Astrocyte (in vitro differentiated cells and primary cell): ENCODE measurements at regions not wholly inside any gene's neighbourhood (a gene's known extent, or its start where the extent isn't known, plus 50 kb on each side); places are given as distances from the start of the nearest gene placed in this dataset.

Experiments
- DNase-seq: peaks from one replicate; pipeline ENCODE4 v3.0.0-alpha.2; 2010; ENCODE audit warnings: low read depth
- FAIRE-seq: peaks from 2 replicates; lab custom pipeline; 2011; peaks lifted over from hg19 to GRCh38; lab: Jason Lieb, UNC
- H2AFZ ChIP-seq: 2 replicates; pipeline ENCODE4 v1.6.0; 2012; ENCODE audit warnings: low read depth, low read length, inconsistent platforms
- H3K27ac ChIP-seq: 2 replicates; pipeline ENCODE4 v1.5.1; 2011; ENCODE audit warnings: low read depth, low read length, inconsistent platforms
- H3K27me3 ChIP-seq: 2 replicates; pipeline ENCODE4 v1.6.0; 2011; ENCODE audit warnings: low read length, inconsistent platforms; ENCODE audit not compliant: insufficient read depth
- H3K36me3 ChIP-seq: 2 replicates; pipeline ENCODE4 v1.5.1; 2011; ENCODE audit warnings: low read length, inconsistent platforms; ENCODE audit not compliant: insufficient read depth
- H3K4me1 ChIP-seq: 2 replicates; pipeline ENCODE4 v1.5.1; 2011; ENCODE audit warnings: low read length, inconsistent platforms; ENCODE audit not compliant: insufficient read depth
- H3K4me2 ChIP-seq: 2 replicates; pipeline ENCODE4 v1.6.0; 2012; ENCODE audit warnings: low read length, inconsistent platforms
- H3K4me3 ChIP-seq: 2 replicates; pipeline ENCODE4 v1.5.1; 2011; ENCODE audit warnings: low read depth, mild to moderate bottlenecking, low read length, inconsistent platforms; ENCODE audit not compliant: insufficient read depth
- H3K79me2 ChIP-seq: 2 replicates; pipeline ENCODE4 v1.6.0; 2012; ENCODE audit warnings: mild to moderate bottlenecking, low read length, inconsistent platforms; ENCODE audit not compliant: insufficient read depth
- H3K9ac ChIP-seq: 2 replicates; pipeline ENCODE4 v1.6.0; 2012; ENCODE audit warnings: mild to moderate bottlenecking, low read length, inconsistent platforms
- H3K9me3 ChIP-seq: 2 replicates; pipeline ENCODE4 v1.5.1; 2012; ENCODE audit warnings: low read depth, mild to moderate bottlenecking, low read length, inconsistent platforms; ENCODE audit not compliant: insufficient read depth
- H4K20me1 ChIP-seq: 2 replicates; pipeline ENCODE4 v1.6.0; 2012; ENCODE audit warnings: low read length, inconsistent platforms; ENCODE audit not compliant: insufficient read depth
- H3K27ac Mint-ChIP-seq: one replicate; pipeline ENCODE4 v1.8.0; 2021; ENCODE audit warnings: mild to moderate bottlenecking, mixed read lengths; ENCODE audit not compliant: unreplicated experiment
- H3K27me3 Mint-ChIP-seq: one replicate; pipeline ENCODE4 v1.8.0; 2021; ENCODE audit warnings: low read depth, mixed read lengths; ENCODE audit not compliant: unreplicated experiment
- H3K36me3 Mint-ChIP-seq: one replicate; pipeline ENCODE4 v1.8.0; 2021; ENCODE audit warnings: low read depth, mixed read lengths; ENCODE audit not compliant: unreplicated experiment
- H3K4me1 Mint-ChIP-seq: one replicate; pipeline ENCODE4 v1.8.0; 2021; ENCODE audit warnings: low read depth, mixed read lengths; ENCODE audit not compliant: unreplicated experiment
- H3K4me3 Mint-ChIP-seq: one replicate; pipeline ENCODE4 v1.8.0; 2021; ENCODE audit warnings: mild to moderate bottlenecking, moderate library complexity, mixed read lengths; ENCODE audit not compliant: unreplicated experiment
- H3K9me3 Mint-ChIP-seq: one replicate; pipeline ENCODE4 v1.8.0; 2021; ENCODE audit warnings: mild to moderate bottlenecking, mixed read lengths; ENCODE audit not compliant: unreplicated experiment
- EZH2 ChIP-seq: IDR thresholded peaks from 2 replicates; pipeline ENCODE4 v1.6.1; 2012; ENCODE audit warnings: mild to moderate bottlenecking, low read length, inconsistent platforms; ENCODE audit not compliant: insufficient read depth
- TF ChIP-seq, protein P1 (sequence below): IDR thresholded peaks from 2 replicates; pipeline ENCODE4 v1.5.1; 2011; ENCODE audit warnings: low read depth, mild to moderate bottlenecking, inconsistent platforms, low read length, moderate library complexity; ENCODE audit not compliant: insufficient read depth

DNA sequence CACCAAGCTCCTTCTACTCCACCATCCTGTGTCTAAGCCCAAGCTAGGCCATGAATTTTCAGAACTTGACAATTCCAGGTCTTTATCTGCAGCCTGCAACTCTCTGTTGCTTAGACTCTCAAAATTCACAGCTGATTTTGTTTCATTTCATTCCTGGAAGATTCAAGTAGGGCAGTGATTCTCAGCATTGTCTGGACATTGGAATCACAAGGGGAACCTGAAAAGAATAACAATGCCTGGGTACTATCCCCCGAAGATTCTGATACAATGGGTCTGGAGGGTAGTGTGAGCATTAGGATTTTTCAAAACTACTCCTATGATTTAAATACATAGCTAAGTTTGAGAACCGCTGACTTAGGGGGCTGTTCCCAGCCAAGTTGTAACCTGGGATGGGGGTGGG is 534.7 kb upstream of the IL12A start:
- H3K4me1 ChIP-seq, result peaks cover 19% of the 10 kb centered on the region
- no peaks in the 10 kb centered on the region for H3K9me3 ChIP-seq
- peaks cover 2% of the 10 kb centered on the region for H3K9me3 Mint-ChIP-seq
- no peaks in the 10 kb centered on the region for H3K27me3 ChIP-seq
- TF ChIP-seq EZH2, result no peak
- TF ChIP-seq, protein P1, sequence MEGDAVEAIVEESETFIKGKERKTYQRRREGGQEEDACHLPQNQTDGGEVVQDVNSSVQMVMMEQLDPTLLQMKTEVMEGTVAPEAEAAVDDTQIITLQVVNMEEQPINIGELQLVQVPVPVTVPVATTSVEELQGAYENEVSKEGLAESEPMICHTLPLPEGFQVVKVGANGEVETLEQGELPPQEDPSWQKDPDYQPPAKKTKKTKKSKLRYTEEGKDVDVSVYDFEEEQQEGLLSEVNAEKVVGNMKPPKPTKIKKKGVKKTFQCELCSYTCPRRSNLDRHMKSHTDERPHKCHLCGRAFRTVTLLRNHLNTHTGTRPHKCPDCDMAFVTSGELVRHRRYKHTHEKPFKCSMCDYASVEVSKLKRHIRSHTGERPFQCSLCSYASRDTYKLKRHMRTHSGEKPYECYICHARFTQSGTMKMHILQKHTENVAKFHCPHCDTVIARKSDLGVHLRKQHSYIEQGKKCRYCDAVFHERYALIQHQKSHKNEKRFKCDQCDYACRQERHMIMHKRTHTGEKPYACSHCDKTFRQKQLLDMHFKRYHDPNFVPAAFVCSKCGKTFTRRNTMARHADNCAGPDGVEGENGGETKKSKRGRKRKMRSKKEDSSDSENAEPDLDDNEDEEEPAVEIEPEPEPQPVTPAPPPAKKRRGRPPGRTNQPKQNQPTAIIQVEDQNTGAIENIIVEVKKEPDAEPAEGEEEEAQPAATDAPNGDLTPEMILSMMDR, result no peak
- peaks cover 6% of the 10 kb centered on the region for H3K4me1 Mint-ChIP-seq
- DNase-seq, result no peak
- no peaks in the 10 kb centered on the region for H3K79me2 ChIP-seq
- no peaks in the 10 kb centered on the region for H3K36me3 Mint-ChIP-seq
- H3K4me3 Mint-ChIP-seq, result no peak overlapping the region
- H3K36me3 ChIP-seq, result no peaks in the 10 kb centered on the region
- no peak overlapping the region for H3K27ac ChIP-seq
- H3K4me2 ChIP-seq, result no peak overlapping the region
- no peaks in the 10 kb centered on the region for H3K27me3 Mint-ChIP-seq
- H2AFZ ChIP-seq, result no peak overlapping the region
- H3K9ac ChIP-seq, result no peak overlapping the region
- H3K27ac Mint-ChIP-seq, result no peak overlapping the region
- no peak overlapping the region for H3K4me3 ChIP-seq
- no peak for FAIRE-seq
- no peaks in the 10 kb centered on the region for H4K20me1 ChIP-seq

DNA sequence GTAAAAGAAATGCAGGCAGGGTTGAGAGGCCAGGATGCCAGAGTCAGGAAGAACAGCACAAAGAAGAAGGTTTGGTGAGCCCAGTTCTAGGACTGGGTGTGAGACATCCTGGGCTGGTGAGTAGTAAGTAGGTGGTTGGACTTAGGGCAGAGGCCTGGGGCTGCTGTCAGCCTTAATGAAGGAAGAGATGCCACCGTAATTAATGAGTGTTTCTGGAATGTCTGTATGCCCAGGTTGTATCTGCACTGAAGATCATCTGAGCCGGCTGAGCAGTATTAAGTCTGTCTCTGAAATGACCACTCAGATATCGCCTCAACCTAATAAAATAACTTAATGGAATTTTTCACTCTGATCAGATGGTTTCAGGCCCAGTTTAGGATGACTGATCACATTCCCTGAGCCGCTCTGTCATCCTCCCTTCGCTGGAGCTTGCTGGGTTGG is 532.9 kb upstream of the IL12A start:
- H4K20me1 ChIP-seq, result no peaks in the 10 kb centered on the region
- no peaks in the 10 kb centered on the region for H3K27me3 ChIP-seq
- TF ChIP-seq EZH2, result no peak
- TF ChIP-seq, protein P1, result no peak
- H3K4me3 Mint-ChIP-seq, result no peak overlapping the region
- no peak for FAIRE-seq
- H3K27ac ChIP-seq, result no peak overlapping the region
- H3K79me2 ChIP-seq, result no peaks in the 10 kb centered on the region
- H3K27me3 Mint-ChIP-seq, result no peaks in the 10 kb centered on the region
- no peak overlapping the region for H3K9ac ChIP-seq
- H2AFZ ChIP-seq, result no peak overlapping the region
- H3K9me3 Mint-ChIP-seq, result peaks cover 2% of the 10 kb centered on the region
- peaks cover 21% of the 10 kb centered on the region for H3K4me1 ChIP-seq
- H3K4me3 ChIP-seq, result no peak overlapping the region
- DNase-seq, result peak; percentile 48
- no peaks in the 10 kb centered on the region for H3K36me3 ChIP-seq
- no peaks in the 10 kb centered on the region for H3K9me3 ChIP-seq
- H3K36me3 Mint-ChIP-seq, result no peaks in the 10 kb centered on the region
- no peak overlapping the region for H3K4me2 ChIP-seq
- H3K27ac Mint-ChIP-seq, result no peak overlapping the region
- peaks cover 8% of the 10 kb centered on the region for H3K4me1 Mint-ChIP-seq

DNA sequence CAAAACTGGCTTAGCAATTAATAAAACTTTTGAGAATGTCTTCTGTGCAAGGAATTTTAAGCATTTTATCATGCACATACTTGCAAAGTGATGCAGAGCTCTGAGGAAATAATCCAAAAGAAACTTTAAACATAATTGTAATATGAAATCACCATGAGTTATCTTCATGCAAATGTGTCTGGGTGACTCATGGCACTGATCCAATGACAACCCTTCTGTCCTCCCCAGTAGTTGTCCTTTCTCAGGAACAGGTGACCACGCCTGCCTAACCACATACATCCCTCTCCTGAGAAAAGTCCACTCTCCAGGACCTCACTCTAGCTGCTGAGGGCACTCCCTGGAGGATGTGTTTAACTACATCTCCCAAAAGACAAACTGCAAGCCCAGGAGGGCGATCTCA is 530.6 kb upstream of the IL12A start:
- H3K27ac ChIP-seq, result peak overlapping the region; percentile 81
- DNase-seq, result peak; percentile 99
- H3K36me3 Mint-ChIP-seq, result no peaks in the 10 kb centered on the region

More for the DNA sequence above, 530.6 kb upstream of the IL12A start:
- Histone ChIP-seq H4K20me1 (no peaks in the 10 kb centered on the region), H3K36me3 (no peaks in the 10 kb centered on the region), H3K9ac (peak overlapping the region; percentile 38), H3K79me2 (no peaks in the 10 kb centered on the region), H3K27me3 (no peaks in the 10 kb centered on the region), H3K4me1 (peaks cover 21% of the 10 kb centered on the region), H3K4me2 (peak overlapping the region; percentile 80), H3K9me3 (no peaks in the 10 kb centered on the region), H3K4me3 (no peak overlapping the region), H2AFZ (peak overlapping the region; percentile 35)
- Mint-ChIP-seq H3K27ac (peak overlapping the region; percentile 81), H3K4me1 (peaks cover 8% of the 10 kb centered on the region), H3K4me3 (peak overlapping the region; percentile 8), H3K9me3 (no peaks in the 10 kb centered on the region), H3K27me3 (no peaks in the 10 kb centered on the region)
- no peak for TF ChIP-seq EZH2
- TF ChIP-seq, protein P1, result no peak
- FAIRE-seq, result peak; percentile 98
